IMR-90 (cell line): ENCODE measurements at regions not wholly inside any gene's neighbourhood (a gene's known extent, or its start where the extent isn't known, plus 50 kb on each side); places are given as distances from the start of the nearest gene placed in this dataset.

Experiments used
- CEBPB ChIP-seq: IDR thresholded peaks from 2 replicates; pipeline ENCODE4 v1.6.1; 2012; ENCODE audit warnings: low read depth, low read length, improper control_type of control experiment
- POLR2A ChIP-seq: IDR thresholded peaks from 2 replicates; pipeline ENCODE4 v1.6.1; 2012; ENCODE audit warnings: mild to moderate bottlenecking, low read depth, low read length
- RFX5 ChIP-seq: IDR thresholded peaks from 2 replicates; pipeline ENCODE4 v1.8.0; 2012; ENCODE audit warnings: low read depth, mild to moderate bottlenecking, low read length, moderate library complexity
- TF ChIP-seq, protein P1 (sequence below): conservative IDR thresholded peaks from 2 replicates; pipeline ENCODE4 v1.5.1; 2012; ENCODE audit warnings: mild to moderate bottlenecking, low read depth, low read length, improper control_type of control experiment
- TF ChIP-seq, protein P2 (sequence below): fragments of 150-350 bp; IDR thresholded peaks from 2 replicates; pipeline ENCODE4 v1.6.1; 2017; ENCODE audit warnings: mild to moderate bottlenecking, antibody characterized with exemption, low read length, low read depth

DNA sequence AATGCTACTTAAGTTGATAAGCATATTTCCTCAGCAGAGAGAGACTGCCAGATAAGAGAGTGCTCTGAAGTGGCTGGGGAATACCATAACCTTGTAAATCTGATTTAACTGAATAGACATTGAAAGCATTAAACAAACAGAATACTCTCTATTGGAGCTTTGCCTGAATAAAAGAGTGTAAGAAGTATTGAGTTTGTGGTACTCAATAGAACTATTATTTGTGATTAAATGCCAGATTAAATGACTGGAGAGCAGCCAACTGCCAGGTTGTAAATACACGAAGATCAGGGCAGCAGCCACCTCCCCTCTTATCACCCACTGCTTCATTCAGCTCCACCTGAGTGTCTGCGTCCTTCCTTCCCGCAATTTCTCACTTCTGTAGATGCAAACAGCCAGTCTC is 373.6 kb downstream of the DCDC2C start:
- TF ChIP-seq, protein P1, sequence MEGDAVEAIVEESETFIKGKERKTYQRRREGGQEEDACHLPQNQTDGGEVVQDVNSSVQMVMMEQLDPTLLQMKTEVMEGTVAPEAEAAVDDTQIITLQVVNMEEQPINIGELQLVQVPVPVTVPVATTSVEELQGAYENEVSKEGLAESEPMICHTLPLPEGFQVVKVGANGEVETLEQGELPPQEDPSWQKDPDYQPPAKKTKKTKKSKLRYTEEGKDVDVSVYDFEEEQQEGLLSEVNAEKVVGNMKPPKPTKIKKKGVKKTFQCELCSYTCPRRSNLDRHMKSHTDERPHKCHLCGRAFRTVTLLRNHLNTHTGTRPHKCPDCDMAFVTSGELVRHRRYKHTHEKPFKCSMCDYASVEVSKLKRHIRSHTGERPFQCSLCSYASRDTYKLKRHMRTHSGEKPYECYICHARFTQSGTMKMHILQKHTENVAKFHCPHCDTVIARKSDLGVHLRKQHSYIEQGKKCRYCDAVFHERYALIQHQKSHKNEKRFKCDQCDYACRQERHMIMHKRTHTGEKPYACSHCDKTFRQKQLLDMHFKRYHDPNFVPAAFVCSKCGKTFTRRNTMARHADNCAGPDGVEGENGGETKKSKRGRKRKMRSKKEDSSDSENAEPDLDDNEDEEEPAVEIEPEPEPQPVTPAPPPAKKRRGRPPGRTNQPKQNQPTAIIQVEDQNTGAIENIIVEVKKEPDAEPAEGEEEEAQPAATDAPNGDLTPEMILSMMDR = no peak
- TF ChIP-seq RFX5 (no peak), POLR2A (no peak), CEBPB (no peak)
- TF ChIP-seq, protein P2, sequence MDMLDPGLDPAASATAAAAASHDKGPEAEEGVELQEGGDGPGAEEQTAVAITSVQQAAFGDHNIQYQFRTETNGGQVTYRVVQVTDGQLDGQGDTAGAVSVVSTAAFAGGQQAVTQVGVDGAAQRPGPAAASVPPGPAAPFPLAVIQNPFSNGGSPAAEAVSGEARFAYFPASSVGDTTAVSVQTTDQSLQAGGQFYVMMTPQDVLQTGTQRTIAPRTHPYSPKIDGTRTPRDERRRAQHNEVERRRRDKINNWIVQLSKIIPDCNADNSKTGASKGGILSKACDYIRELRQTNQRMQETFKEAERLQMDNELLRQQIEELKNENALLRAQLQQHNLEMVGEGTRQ = no peak
